Coronary artery (tissue), 2 donors: ENCODE measurements at regions not wholly inside any gene's neighbourhood (a gene's known extent, or its start where the extent isn't known, plus 50 kb on each side); places are given as distances from the start of the nearest gene placed in this dataset.
"Not testable (repeated sequence)": the region's sequence is repeated elsewhere in the genome, so short reads cannot be mapped to it uniquely, and the experiment has no call there.

Experiments used
- DNase-seq: peaks from one replicate; pipeline ENCODE4 v3.0.0-alpha.2; 2017; ENCODE audit warnings: low spot score
- H3K27ac ChIP-seq, 2 donors: fragments of 200-600 bp; sonication (generic); one replicate each; pipeline ENCODE4 v1.5.1; 2016 to 2019
- H3K4me3 ChIP-seq: fragments of 200-600 bp; sonication (generic); 2 replicates; pipeline ENCODE4 v1.5.1; 2016; ENCODE audit warnings: mild to moderate bottlenecking, moderate library complexity
- TF ChIP-seq, protein P1 (sequence below): fragments of 200-600 bp; sonication (generic); IDR thresholded peaks from one replicate; pipeline ENCODE4 v1.5.1; 2019; ENCODE audit warnings: antibody characterized with exemption

GRCh38 chr5:131005963-131006684 lies 158.9 kb downstream of the HINT1 start:
- Histone ChIP-seq H3K27ac (no peak overlapping the region), H3K4me3 (no peak overlapping the region)
- TF ChIP-seq, protein P1, sequence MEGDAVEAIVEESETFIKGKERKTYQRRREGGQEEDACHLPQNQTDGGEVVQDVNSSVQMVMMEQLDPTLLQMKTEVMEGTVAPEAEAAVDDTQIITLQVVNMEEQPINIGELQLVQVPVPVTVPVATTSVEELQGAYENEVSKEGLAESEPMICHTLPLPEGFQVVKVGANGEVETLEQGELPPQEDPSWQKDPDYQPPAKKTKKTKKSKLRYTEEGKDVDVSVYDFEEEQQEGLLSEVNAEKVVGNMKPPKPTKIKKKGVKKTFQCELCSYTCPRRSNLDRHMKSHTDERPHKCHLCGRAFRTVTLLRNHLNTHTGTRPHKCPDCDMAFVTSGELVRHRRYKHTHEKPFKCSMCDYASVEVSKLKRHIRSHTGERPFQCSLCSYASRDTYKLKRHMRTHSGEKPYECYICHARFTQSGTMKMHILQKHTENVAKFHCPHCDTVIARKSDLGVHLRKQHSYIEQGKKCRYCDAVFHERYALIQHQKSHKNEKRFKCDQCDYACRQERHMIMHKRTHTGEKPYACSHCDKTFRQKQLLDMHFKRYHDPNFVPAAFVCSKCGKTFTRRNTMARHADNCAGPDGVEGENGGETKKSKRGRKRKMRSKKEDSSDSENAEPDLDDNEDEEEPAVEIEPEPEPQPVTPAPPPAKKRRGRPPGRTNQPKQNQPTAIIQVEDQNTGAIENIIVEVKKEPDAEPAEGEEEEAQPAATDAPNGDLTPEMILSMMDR: no peak
- DNase-seq: no peak

DNA sequence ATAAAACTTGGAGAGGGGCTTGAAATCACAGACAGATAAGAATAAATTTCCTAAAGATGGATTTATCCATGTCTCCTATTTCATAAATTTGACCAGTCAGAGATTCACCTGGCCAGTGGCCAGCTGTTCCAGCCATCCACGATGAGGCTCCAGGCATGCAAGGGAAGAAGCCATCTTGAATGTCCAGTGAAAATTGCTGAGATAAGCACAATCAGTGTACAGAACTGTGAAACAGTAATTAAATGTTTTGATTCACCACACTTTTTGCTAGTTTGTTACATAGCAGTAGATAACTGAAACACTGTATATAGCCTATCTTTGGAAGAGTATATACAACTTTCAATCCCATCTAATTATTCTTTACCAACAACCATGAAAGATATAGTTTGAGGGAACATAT lies 163.5 kb downstream of the HINT1 start:
- TF ChIP-seq, protein P1: no peak
- Histone ChIP-seq H3K27ac (no peak overlapping the region), H3K4me3 (no peak overlapping the region)
- no peak for DNase-seq

GRCh38 chr5:131000289-131000688 lies 164.8 kb downstream of the HINT1 start:
- TF ChIP-seq, protein P1: no peak
- H3K27ac ChIP-seq: no peak overlapping the region
- no peak for DNase-seq

GRCh38 chr5:130996720-130997119 lies 168.3 kb downstream of the HINT1 start:
- not testable (repeated sequence) for H3K4me3 ChIP-seq, H3K27ac ChIP-seq, DNase-seq

More at GRCh38 chr5:131000289-131000688, 164.8 kb downstream of the HINT1 start:
- H3K4me3 ChIP-seq: no peak overlapping the region

GRCh38 chr5:130995851-130996250 lies 169.2 kb downstream of the HINT1 start:
- TF ChIP-seq, protein P1: no peak
- Histone ChIP-seq H3K4me3 (no peak overlapping the region), H3K27ac (no peak overlapping the region)
- DNase-seq: no peak

DNA sequence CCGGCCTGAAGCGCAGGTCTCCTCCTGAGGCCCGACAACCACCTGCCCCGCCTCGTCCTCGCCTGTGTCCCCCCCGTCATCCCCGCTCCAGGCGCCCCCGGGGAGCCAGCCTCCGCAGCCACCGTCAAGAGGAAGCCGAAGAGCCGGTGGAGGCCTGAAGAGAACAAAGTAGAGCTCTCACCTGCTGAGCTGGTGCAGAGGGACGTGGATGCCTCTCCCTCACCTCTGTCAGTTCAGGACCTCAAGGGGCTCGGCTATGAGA lies 169.9 kb downstream of the HINT1 start:
- Histone ChIP-seq H3K4me3 (no peak overlapping the region), H3K27ac (no peak overlapping the region)
- TF ChIP-seq, protein P1: no peak
- no peak for DNase-seq

DNA sequence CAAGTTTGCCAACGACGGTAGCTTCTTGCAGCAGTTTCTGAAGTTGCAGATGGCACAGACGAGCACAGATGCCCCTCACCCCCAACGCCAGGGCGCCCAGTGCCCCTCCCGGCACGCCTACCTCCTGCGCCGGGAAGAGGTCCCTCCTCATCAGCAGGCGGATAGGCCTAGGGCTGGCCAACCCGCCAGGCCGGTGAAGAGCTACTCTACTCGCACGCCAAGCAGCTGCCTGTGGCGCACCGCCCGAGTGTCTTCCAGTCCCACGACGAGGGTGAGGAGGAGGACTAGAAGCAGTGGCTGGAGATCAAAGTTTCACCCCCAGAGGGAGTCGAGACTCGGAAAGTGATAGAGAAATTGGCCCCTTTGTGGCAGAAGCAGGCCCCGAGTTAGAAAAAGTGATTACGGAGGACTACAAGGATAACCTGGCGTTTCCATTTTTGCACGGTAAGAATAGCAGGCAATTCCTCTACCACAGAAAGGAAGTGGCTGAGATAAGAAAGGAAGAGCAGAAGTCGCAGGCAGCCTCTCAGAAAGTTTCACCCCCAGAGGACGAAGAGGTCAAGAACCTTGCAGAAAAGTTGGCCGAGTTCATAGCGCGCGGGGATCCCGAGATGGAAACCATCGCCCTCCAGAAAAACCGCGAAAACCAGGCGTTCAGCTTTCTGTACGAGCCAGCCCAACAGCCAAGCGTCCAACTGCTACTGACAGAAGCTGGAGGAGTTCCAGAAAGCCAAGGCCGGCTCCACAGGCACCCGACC lies 170.4 kb downstream of the HINT1 start:
- TF ChIP-seq, protein P1: no peak
- no peak overlapping the region for H3K27ac ChIP-seq
- no peak overlapping the region for H3K4me3 ChIP-seq
- DNase-seq: no peak
